Transverse colon (tissue), 3 donors: ENCODE measurements at regions not wholly inside any gene's neighbourhood (a gene's known extent, or its start where the extent isn't known, plus 50 kb on each side); places are given as distances from the start of the nearest gene placed in this dataset.

Experiments
- EP300 ChIP-seq: sonication (generic); formaldehyde crosslinking; IDR thresholded peaks from one replicate; pipeline ENCODE4 v1.6.1; 2017; ENCODE audit warnings: antibody characterized with exemption, low read depth
- TF ChIP-seq, protein P1 (sequence below), 5 experiments: fragments of 200-600 bp in 3 of 5; fragments of 450-650 bp in 2 of 5; sonication (generic) in 3 of 5; IDR thresholded peaks; 1 replicate in 2 of 5; 2 replicates in 3 of 5; pipeline ENCODE4 v1.5.1; 2016 to 2017; ENCODE audit warnings: antibody characterized with exemption in 5 of 5, inconsistent platforms in 3 of 5, mild to moderate bottlenecking in 2 of 5, moderate library complexity in 1 of 5

DNA sequence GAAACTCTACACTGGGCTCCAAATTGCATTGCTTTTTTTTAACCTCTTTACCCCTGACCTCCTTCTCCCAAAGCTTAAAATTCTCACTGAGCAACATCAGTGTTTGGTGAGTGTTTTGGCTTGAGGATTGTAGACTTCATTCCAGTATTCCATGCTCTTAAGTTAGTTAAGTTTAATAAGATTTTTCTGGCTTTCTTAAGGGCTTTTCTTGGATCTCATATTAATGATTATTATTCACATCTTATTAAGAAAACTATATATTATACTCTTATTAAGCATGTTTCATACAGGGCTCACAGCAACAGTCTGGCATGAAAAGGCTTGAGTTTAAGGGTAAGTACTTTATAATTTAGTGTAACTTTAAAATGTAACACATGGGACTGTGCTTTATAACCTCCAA lies 141.8 kb downstream of the DISP1 start:
- TF ChIP-seq, protein P1, sequence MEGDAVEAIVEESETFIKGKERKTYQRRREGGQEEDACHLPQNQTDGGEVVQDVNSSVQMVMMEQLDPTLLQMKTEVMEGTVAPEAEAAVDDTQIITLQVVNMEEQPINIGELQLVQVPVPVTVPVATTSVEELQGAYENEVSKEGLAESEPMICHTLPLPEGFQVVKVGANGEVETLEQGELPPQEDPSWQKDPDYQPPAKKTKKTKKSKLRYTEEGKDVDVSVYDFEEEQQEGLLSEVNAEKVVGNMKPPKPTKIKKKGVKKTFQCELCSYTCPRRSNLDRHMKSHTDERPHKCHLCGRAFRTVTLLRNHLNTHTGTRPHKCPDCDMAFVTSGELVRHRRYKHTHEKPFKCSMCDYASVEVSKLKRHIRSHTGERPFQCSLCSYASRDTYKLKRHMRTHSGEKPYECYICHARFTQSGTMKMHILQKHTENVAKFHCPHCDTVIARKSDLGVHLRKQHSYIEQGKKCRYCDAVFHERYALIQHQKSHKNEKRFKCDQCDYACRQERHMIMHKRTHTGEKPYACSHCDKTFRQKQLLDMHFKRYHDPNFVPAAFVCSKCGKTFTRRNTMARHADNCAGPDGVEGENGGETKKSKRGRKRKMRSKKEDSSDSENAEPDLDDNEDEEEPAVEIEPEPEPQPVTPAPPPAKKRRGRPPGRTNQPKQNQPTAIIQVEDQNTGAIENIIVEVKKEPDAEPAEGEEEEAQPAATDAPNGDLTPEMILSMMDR (IDR thresholded peaks at IDR 0.05), result no peak
- TF ChIP-seq EP300, result no peak
